ENCODE measurements at regions not wholly inside any gene's neighbourhood (a gene's known extent, or its start where the extent isn't known, plus 50 kb on each side); places are given as distances from the start of the nearest gene placed in this dataset.
"Not testable (repeated sequence)": the region's sequence is repeated elsewhere in the genome, so short reads cannot be mapped to it uniquely, and the experiment has no call there.

DNA sequence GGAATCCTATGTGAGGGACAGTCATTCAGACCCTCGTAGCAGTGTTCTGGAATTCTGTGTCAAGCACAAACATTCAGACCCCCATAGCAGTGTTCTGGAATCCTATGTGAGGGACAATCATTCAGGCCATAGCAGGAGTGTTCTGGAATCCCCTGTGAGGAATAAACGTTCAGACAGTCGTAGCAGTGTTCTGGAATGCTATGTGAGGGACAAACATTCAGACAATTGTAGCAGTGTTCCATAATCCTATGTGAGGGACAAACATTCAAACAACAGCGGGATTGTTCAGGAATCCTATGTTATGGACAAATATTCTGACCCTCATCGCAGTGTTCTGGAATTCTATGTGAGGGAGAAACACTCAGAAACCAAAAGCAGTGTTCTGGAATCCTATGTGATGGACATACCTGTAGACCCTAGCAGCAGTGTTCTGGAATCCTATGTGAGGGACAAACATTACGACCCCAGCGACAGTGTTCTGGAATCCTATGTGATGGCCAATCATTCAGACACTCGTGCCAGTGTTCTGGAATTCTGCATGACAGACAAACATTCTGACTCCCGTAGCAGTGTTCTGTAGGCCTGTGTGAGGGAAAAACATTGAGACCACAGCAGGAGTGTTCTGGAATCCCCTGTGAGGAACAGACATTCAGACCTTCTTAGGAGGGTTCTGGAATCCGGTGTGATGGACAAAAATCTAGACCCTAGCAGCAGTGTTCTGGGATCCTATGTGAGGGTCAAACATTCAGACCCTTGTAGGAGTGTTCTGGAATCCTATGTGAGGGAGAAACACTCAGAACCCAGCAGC lies 388.1 kb upstream of the SPATA31A5 start:
- 1% methylated on average over 10 of the region's 10 CpGs for WGBS (ENCODE audit: missing lambda C conversion rate)
- FAIRE-seq, CTCF ChIA-PET: not testable (repeated sequence)

DNA sequence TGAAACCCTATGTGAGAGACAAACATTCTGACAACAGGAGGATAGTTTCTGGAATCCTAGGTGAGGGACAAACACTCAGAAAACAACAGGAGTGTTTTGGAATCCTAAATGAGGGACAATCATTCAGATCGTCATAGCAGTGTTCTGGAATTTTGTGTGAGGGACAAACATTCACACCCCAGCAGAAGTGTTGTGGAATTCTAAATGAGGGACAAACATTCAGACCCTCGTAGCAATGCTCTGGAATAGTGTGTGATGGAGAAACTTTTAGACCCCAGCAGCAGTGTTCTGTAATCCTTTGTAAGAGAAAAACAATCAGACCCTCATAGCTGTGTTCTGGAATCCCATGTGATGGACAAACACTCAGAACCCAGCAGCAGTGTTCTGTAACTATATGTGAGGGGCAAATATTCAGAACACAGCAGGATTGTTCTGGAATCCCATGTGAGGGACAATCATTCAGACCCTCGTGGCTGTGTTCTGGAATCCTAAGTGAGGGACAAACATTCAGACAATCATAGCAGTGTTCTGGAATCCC lies 387.4 kb upstream of the SPATA31A5 start:
- H3K4me1 ChIP-seq; DNase-seq (ENCODE audit: low read depth in 1 of 2, low spot score in 1 of 2); H3K4me2 ChIP-seq; CTCF ChIA-PET; POLR2A ChIA-PET; FAIRE-seq; H3K27ac ChIP-seq; H3K4me3 ChIP-seq; H3K9me3 ChIP-seq: not testable (repeated sequence)
- 3% methylated on average over 3 of the region's 3 CpGs for WGBS (ENCODE audit: missing lambda C conversion rate)
- ATAC-seq: peak in 1 of 2 experiments; percentile 34; a peak in 3 of 6 replicates

More for the DNA sequence above, 388.1 kb upstream of the SPATA31A5 start:
- ATAC-seq: peak in 1 of 2 experiments; percentile 55; a peak in 3 of 6 replicates
- H3K27ac ChIP-seq; POLR2A ChIA-PET; H3K4me2 ChIP-seq; H3K9me3 ChIP-seq; DNase-seq (ENCODE audit: low read depth in 1 of 2, low spot score in 1 of 2); H3K4me3 ChIP-seq; H3K4me1 ChIP-seq: not testable (repeated sequence)

DNA sequence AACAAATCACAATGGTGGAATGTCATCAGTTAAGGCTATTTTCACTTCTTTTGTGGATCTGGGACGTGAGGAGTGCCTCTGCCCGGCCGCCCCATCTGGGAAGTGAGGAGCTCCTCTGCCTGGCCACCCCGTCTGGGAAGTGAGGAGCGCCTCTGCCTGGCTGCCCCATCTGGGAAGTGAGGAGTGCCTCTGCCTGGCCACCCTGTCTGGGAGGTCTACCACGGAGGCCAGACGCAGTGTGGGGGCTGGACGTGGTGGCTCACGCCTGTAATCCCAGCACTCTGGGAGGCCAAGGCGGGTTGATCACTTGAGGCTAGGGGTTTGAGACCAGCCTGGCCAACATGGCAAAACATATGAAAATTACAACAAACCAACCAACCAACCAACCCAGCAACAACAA lies 369.7 kb upstream of the SPATA31A5 start:
- whole genome bisulfite sequencing (ENCODE audit: missing lambda C conversion rate): 61% methylated on average over 10 of the region's 10 CpGs
- H3K9me3 ChIP-seq; FAIRE-seq; H3K4me2 ChIP-seq; H3K27ac ChIP-seq; DNase-seq (ENCODE audit: low read depth in 1 of 2, low spot score in 1 of 2); H3K4me1 ChIP-seq; CTCF ChIA-PET; H3K4me3 ChIP-seq; POLR2A ChIA-PET; ATAC-seq: not testable (repeated sequence)

DNA sequence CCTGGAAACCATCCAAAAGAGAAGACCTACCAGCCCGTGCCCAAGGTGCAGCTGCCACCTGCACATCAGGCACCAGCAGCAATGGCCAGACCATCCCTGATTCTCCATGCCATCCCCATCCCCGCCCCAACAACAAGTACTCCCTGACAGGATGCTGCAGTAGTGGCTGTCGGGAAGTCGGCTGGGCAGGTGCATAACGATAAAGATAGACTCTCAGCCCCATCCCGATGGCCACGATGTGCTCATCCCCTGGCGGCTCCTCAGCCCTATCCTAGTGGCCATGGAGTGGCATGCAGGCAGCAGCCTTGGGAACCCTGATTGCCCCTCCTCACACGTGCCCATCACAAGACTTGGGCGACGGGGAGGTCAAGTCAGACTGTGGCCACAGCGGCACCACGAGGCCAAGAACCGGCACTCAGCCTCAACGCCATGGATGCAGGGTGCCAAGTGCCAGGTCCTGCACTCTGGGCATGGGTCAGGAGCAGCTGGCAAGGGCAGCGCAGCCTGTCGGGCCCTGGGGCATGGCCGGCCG lies 368.8 kb upstream of the SPATA31A5 start:
- CTCF ChIA-PET: no interaction called here
- WGBS (ENCODE audit: missing lambda C conversion rate): 0% methylated on average over 2 of the region's 19 CpGs
- Histone ChIP-seq H3K27ac (no peak overlapping the region), H3K4me3 (no peak overlapping the region), H3K4me1 (no peaks in the 10 kb centered on the region), H3K9me3 (no peaks in the 10 kb centered on the region; the same call in 2 of the 3 replicates), H3K4me2 (no peak overlapping the region)
- ATAC-seq: no peak
- DNase-seq (ENCODE audit: low read depth in 1 of 2, low spot score in 1 of 2): no peak
- TF ChIP-seq, protein P1, sequence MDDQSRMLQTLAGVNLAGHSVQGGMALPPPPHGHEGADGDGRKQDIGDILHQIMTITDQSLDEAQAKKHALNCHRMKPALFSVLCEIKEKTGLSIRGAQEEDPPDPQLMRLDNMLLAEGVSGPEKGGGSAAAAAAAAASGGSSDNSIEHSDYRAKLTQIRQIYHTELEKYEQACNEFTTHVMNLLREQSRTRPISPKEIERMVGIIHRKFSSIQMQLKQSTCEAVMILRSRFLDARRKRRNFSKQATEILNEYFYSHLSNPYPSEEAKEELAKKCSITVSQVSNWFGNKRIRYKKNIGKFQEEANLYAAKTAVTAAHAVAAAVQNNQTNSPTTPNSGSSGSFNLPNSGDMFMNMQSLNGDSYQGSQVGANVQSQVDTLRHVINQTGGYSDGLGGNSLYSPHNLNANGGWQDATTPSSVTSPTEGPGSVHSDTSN (IDR thresholded peaks at IDR 0.05): no peak
- TF ChIP-seq, protein P2, sequence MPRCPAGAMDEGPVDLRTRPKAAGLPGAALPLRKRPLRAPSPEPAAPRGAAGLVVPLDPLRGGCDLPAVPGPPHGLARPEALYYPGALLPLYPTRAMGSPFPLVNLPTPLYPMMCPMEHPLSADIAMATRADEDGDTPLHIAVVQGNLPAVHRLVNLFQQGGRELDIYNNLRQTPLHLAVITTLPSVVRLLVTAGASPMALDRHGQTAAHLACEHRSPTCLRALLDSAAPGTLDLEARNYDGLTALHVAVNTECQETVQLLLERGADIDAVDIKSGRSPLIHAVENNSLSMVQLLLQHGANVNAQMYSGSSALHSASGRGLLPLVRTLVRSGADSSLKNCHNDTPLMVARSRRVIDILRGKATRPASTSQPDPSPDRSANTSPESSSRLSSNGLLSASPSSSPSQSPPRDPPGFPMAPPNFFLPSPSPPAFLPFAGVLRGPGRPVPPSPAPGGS (IDR thresholded peaks at IDR 0.05): no peak
- no peak for TF ChIP-seq MAFK (IDR thresholded peaks at IDR 0.05; ENCODE audit: partially characterized antibody)
- no peak for TF ChIP-seq TP53 (CRISPR knock-in tag; IDR thresholded peaks at IDR 0.05)
- no peak for TF ChIP-seq HOXB5 (CRISPR knock-in tag; IDR thresholded peaks at IDR 0.05)
- no peak for TF ChIP-seq CEBPB (IDR thresholded peaks at IDR 0.05)
- TF ChIP-seq ZC3H11A (IDR thresholded peaks at IDR 0.05): no peak
- TF ChIP-seq HDAC2 (IDR thresholded peaks at IDR 0.05): no peak
- TF ChIP-seq POLR2A (IDR thresholded peaks at IDR 0.05; ENCODE audit: low read length): no peak
- no peak for TF ChIP-seq MYC (IDR thresholded peaks at IDR 0.05; ENCODE audit: borderline replicate concordance, low read length)
- TF ChIP-seq CBX2 (IDR thresholded peaks at IDR 0.05; ENCODE audit: borderline replicate concordance, low read depth): no peak
- no peak for TF ChIP-seq NPAS2 (CRISPR knock-in tag; IDR thresholded peaks at IDR 0.05; ENCODE audit: borderline replicate concordance)
- TF ChIP-seq POLR2AphosphoS2 (conservative IDR thresholded peaks at IDR 0.05; ENCODE audit: low read length): no peak
- TF ChIP-seq NR3C1 (IDR thresholded peaks at IDR 0.05): no peak
- no peak for TF ChIP-seq RNF2 (IDR thresholded peaks at IDR 0.05; ENCODE audit: borderline replicate concordance, low read depth)
- no peak for TF ChIP-seq RFX5 (IDR thresholded peaks at IDR 0.05)
- TF ChIP-seq ZFP36 (IDR thresholded peaks at IDR 0.05; ENCODE audit: borderline replicate concordance, partially characterized antibody): no peak
- TF ChIP-seq FOSL2 (IDR thresholded peaks at IDR 0.05): no peak
- no peak for TF ChIP-seq FOSL2 (CRISPR knock-in tag; IDR thresholded peaks at IDR 0.05)
- no peak for TF ChIP-seq CBX8 (IDR thresholded peaks at IDR 0.05)
- no peak for TF ChIP-seq RAD21 (conservative IDR thresholded peaks at IDR 0.05 in 1 of 2, IDR thresholded peaks at IDR 0.05 in 1 of 2)
- POLR2A ChIA-PET: no interaction called here
- FAIRE-seq: no peak

All from A549 (cell line).